ENCODE measurements at regions not wholly inside any gene's neighbourhood (a gene's known extent, or its start where the extent isn't known, plus 50 kb on each side); places are given as distances from the start of the nearest gene placed in this dataset.

- H3K27me3 Mint-ChIP-seq (ENCODE audit: unreplicated experiment) = no peaks in the 10 kb centered on the region
- no peak for TF ChIP-seq CTCF (IDR thresholded peaks at IDR 0.05; ENCODE audit: unreplicated experiment)
- no peak overlapping the region for H3K4me3 Mint-ChIP-seq (ENCODE audit: low read depth, unreplicated experiment)
- DNase-seq = no peak
- no peaks in the 10 kb centered on the region for H3K4me1 Mint-ChIP-seq (ENCODE audit: low read depth, unreplicated experiment)
- intact Hi-C loops (cut with micrococcal nuclease; ENCODE audit: unreplicated experiment) = no loop called here
- H3K9me3 Mint-ChIP-seq (ENCODE audit: low read depth, unreplicated experiment) = peaks cover 12% of the 10 kb centered on the region
- no peak overlapping the region for H3K27ac Mint-ChIP-seq (ENCODE audit: unreplicated experiment)
- BruUV-seq (replicated peaks) = no TSS peak
- no peaks in the 10 kb centered on the region for H3K36me3 Mint-ChIP-seq (ENCODE audit: insufficient read depth, unreplicated experiment)
- CTCF ChIA-PET = no interaction called here
Measured at GRCh38 chr5:35316611-35317274, 86.5 kb upstream of the PRLR start.

- intact Hi-C loops (cut with micrococcal nuclease; ENCODE audit: unreplicated experiment) = no loop called here
- H3K36me3 Mint-ChIP-seq (ENCODE audit: insufficient read depth, unreplicated experiment) = no peaks in the 10 kb centered on the region
- DNase-seq = no peak
- H3K4me1 Mint-ChIP-seq (ENCODE audit: low read depth, unreplicated experiment) = no peaks in the 10 kb centered on the region
- peaks cover 12% of the 10 kb centered on the region for H3K9me3 Mint-ChIP-seq (ENCODE audit: low read depth, unreplicated experiment)
- no peak overlapping the region for H3K4me3 Mint-ChIP-seq (ENCODE audit: low read depth, unreplicated experiment)
- no peak for TF ChIP-seq CTCF (IDR thresholded peaks at IDR 0.05; ENCODE audit: unreplicated experiment)
- H3K27me3 Mint-ChIP-seq (ENCODE audit: unreplicated experiment) = no peaks in the 10 kb centered on the region
- CTCF ChIA-PET = no interaction called here
- no peak overlapping the region for H3K27ac Mint-ChIP-seq (ENCODE audit: unreplicated experiment)
- BruUV-seq (replicated peaks) = no TSS peak
Measured at GRCh38 chr5:35313291-35313690, 83.0 kb upstream of the PRLR start.

- DNase-seq = no peak
- H3K36me3 Mint-ChIP-seq (ENCODE audit: insufficient read depth, unreplicated experiment) = no peaks in the 10 kb centered on the region
- CTCF ChIA-PET = no interaction called here
- no TSS peak for BruUV-seq (replicated peaks)
- TF ChIP-seq CTCF (IDR thresholded peaks at IDR 0.05; ENCODE audit: unreplicated experiment) = no peak
- no peaks in the 10 kb centered on the region for H3K4me1 Mint-ChIP-seq (ENCODE audit: low read depth, unreplicated experiment)
- no peak overlapping the region for H3K4me3 Mint-ChIP-seq (ENCODE audit: low read depth, unreplicated experiment)
- peaks cover 9% of the 10 kb centered on the region for H3K9me3 Mint-ChIP-seq (ENCODE audit: low read depth, unreplicated experiment)
- H3K27me3 Mint-ChIP-seq (ENCODE audit: unreplicated experiment) = no peaks in the 10 kb centered on the region
- H3K27ac Mint-ChIP-seq (ENCODE audit: unreplicated experiment) = no peak overlapping the region
- intact Hi-C loops (cut with micrococcal nuclease; ENCODE audit: unreplicated experiment) = no loop called here
Measured at GRCh38 chr5:35312267-35312666, 82.0 kb upstream of the PRLR start.

- no TSS peak for BruUV-seq (replicated peaks)
- Mint-ChIP-seq H3K27ac (ENCODE audit: unreplicated experiment) (no peak overlapping the region), H3K36me3 (ENCODE audit: insufficient read depth, unreplicated experiment) (no peaks in the 10 kb centered on the region), H3K9me3 (ENCODE audit: low read depth, unreplicated experiment) (peaks cover 7% of the 10 kb centered on the region), H3K27me3 (ENCODE audit: unreplicated experiment) (no peaks in the 10 kb centered on the region), H3K4me3 (ENCODE audit: low read depth, unreplicated experiment) (no peak overlapping the region), H3K4me1 (ENCODE audit: low read depth, unreplicated experiment) (no peaks in the 10 kb centered on the region)
- no peak for TF ChIP-seq CTCF (IDR thresholded peaks at IDR 0.05; ENCODE audit: unreplicated experiment)
- intact Hi-C loops (cut with micrococcal nuclease; ENCODE audit: unreplicated experiment) = no loop called here
- CTCF ChIA-PET = no interaction called here
- no peak for DNase-seq
Measured at GRCh38 chr5:35309365-35310130, 79.3 kb upstream of the PRLR start.
